ENCODE measurements at regions not wholly inside any gene's neighbourhood (a gene's known extent, or its start where the extent isn't known, plus 50 kb on each side); places are given as distances from the start of the nearest gene placed in this dataset.

- TF ChIP-seq CTCF (conservative IDR thresholded peaks at IDR 0.05 in 1 of 2, IDR thresholded peaks at IDR 0.05 in 1 of 2; ENCODE audit: extremely low read depth in 1 of 2, insufficient read depth in 1 of 2, low read depth in 1 of 2, low read length in 2 of 2) (no peak), EZH2 (IDR thresholded peaks at IDR 0.05; ENCODE audit: borderline replicate concordance, low read length) (no peak)
Observed at GRCh38 chr3:84621823-84622222, 337.0 kb upstream of the CADM2 start.
